Endometrium (tissue), 2 donors: ENCODE measurements at regions not wholly inside any gene's neighbourhood (a gene's known extent, or its start where the extent isn't known, plus 50 kb on each side); places are given as distances from the start of the nearest gene placed in this dataset.
"Not testable (repeated sequence)": the region's sequence is repeated elsewhere in the genome, so short reads cannot be mapped to it uniquely, and the experiment has no call there.

Experiments
- FAIRE-seq: peaks from 2 replicates; lab custom pipeline; 2012; peaks lifted over from hg19 to GRCh38; lab: Jason Lieb, UNC
- donor health status: control.
- donor health status: control.

DNA sequence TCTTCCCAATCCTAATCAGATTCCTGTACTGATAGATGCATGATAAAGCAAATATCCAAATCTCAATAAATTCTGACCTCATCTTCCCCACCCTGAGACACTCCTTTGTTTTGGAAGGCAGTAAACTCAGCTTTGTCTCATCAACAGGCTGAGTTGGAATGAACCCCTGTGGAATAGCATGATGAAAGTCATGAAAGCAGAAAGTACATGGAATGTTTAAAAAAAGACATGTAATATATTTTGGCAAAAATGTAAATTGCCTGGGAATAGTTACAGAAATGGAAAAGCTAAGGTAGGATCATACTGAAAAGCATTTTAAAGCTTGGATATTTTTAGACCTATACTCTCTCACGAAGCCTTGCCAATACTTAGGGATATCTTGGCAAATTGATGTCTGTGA lies 468.7 kb upstream of the CDH7 start:
- no peak for FAIRE-seq

DNA sequence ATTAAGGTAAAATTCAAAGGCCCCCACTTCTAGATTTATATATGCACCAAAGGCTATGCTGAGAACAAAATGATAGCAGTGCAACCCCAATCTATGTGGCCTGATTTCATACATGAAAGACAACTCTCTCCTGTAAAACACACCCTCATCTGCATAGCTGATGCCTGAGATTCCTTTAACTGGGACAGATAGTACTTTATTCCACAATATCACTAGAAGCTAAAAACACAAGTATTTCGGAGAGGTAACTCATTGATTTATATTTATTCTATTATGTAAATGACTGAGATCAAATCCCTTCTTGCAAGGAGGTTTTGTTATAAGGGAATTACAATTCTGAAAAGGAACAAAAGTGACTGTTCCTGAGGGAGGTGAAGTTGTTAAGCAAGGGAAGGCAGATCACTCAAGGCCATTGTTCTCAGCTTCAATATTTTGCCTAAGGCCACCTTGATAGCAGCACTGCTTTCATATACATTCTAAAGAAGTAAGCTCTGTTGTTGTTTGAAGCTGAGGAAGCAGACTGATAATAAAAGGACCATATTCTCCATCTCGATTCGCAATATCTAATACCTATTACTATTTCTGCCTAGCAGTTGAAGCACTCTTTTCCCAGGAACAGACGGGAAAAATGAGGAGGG lies 471.0 kb upstream of the CDH7 start:
- no peak for FAIRE-seq

DNA sequence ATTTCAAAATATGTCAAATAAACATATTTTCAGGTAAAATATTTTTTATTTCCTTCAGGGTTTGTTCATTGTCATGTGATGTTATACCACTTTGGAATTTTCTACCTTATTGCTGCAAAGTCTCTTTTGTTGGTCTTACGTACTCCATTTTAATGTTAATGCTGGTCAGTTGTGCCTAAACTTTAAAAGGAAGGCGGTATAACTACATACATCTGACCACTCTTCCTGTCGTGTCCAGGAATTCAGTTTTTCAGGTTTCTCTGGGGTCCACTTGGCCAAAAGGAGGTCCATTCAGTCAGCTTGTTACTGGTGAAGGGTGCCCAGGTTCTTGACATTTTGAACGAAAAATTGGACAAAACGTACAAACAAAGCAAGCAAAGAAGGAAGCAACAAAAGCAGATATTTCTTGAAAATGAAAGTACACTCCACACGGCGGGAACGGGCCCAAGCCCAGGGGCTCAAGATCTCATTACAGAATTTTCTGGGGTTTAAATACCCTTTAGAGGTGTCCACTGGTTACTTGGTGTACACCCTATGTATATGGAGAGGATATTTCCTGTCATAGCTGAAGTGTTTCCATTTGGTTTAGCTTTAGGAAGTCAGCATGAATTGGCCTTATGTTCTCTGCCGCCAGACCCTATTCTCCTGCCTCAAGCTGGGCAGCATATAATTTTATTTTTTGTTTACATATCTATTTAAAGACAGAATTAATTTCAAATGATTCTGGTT lies 471.7 kb upstream of the CDH7 start:
- no peak for FAIRE-seq

DNA sequence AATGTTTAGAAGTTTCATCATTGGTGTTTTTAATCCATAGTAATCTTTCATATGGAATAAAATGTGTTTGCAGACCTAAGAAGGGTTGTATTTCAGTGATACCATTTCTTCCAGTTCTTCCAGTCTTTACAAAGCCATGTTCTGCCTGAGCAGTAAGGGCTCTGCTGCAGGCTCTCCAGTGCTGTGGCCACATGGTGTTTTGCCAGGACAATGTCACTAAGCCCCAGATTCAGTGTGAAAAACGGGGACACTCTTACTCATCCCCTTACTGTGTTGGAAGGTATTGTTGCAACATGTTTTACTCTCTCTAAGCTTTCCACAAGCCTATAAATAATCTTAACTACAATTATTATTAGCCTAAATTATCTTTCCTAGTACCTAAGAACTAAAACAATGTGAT lies 481.4 kb upstream of the CDH7 start:
- no peak for FAIRE-seq

DNA sequence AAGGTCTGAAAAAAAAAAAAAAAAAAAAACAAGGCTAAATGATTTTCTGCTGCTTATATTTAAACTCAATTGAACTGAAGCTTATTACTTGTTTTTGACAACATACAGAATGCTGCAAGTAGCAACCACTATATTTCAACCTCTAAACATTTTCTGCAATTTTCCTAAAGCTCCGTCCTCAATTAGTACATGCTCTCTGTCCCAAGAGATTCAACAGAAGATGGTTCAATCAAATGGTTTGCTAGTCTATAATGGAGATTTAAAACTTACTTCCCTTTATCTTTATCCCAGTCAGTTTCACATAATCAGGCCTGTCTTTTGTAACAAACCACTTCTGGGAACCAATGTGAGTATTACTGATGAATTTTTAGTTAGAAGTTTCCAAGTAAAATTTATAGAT lies 485.1 kb upstream of the CDH7 start:
- no peak for FAIRE-seq

DNA sequence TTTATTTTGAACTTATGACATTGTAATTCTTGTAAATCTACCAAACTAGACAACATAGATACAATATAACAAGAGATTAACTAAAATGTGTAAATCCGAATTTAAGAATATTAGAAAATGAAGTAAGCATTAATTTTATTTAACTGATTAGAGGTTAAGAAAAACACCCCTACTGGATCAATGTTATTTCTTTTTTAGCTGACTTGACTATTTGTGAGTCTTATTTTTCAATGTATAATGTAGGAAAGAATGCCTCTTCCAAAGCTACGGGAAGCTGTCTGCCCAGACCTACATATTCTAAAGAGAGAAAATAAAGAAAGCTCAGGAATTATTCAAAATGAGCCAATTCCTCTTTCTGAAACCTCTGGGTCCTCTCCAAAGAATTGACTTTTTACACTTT lies 490.8 kb upstream of the CDH7 start:
- FAIRE-seq, result no peak

DNA sequence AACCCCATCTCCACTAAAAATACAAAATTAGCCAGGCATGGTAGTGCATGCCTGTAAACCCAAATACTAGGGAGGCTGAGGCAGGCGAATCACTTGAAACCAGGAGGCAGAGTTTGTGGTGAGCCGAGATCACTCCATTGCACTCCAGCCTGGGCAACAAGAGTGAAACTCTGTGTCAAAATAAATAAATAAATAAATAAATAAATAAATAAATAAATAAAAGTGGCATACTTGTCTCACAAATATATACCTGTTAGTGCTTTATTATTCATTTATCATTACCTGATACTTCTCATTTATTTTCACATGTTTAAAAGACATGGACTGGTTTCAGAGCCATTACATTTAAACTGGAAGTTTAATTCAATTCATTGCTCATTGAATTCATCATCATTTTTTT lies 491.4 kb upstream of the CDH7 start:
- FAIRE-seq, result no peak

DNA sequence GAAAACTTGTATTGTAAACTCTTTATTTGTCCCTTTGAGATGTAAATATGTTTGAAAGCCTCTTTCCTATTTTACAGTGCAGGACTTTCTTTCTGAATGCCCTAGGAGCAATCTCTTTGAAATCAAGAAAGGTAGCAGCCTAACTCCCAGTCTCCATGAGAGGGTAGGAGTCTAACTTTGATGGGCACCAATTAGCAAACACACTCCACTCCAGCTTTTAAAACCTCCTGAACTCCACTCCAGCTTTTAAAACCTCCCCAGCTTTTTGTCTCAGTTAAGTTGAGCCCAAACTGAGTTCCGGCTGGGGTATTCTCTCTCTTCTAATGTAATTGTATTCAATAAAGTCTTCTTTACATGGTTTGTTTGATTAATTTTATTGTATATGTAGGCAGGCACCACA lies 493.7 kb upstream of the CDH7 start:
- no peak for FAIRE-seq

DNA sequence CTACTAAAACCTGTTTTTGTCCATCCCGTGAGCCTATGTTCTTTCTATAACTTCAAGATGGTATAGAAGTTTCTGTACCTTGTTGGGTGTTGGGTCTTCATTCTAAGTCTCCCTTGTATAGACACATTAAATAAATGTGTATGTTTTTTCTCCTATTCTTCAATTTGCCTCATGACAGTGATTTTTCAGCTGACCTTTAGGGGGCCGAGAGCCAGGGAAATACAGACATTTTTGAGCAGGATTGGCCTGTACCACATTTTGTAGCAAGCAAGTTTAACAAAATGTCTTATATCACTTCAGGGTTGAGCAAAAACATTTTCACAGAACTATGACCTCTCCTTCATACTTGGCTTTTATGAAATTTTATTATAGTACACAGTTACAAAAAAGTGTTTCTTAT lies 495.4 kb upstream of the CDH7 start:
- FAIRE-seq, result no peak

DNA sequence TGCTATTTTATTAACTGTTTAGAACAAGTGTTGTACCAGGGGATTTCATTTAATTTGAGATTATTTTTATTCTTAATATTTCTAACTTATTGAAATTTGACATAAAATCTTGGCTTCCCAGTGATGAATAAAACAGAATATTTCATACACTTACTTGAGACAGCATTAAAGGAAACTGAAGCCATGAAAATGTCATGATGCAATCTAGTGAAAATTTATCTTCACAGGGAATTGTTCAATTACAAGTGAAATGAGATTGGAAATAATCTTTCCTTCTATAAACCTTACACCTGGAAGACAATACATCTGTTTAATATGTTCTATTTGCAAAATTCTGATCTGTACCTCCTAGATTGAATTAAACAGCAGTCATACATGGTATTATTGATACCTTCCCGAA lies 511.0 kb upstream of the CDH7 start:
- no peak for FAIRE-seq

DNA sequence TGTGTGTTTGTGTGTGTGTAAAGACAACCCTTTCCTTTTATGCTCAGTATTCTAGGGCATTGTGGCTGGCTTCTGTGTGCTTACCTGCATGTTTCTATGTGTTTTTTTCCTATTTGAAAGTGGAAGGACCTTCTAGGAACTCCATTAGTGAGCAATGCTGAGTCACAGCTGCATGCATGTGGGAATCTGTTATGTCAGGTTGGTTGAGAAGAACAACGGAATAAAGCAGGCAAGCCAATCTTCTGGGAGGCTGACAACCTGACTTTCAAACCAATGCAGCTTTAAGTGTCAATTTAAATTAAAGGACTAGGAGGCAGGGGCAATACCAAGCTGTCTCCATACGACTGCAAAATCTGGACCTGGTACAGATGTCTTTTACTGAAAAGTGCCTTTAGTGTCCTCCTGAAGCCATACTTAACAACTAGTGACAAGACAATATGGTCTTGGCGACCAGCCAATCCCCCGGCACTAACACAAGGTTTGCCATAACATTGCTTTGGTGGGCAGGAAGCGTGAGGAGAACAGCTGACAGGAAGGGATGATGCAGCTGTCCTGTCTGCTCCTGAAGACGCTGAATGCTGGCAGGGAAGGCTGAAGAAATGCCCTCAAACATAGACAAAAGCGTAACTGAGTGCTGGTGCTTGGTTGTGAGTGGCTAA lies 514.7 kb upstream of the CDH7 start:
- no peak for FAIRE-seq

DNA sequence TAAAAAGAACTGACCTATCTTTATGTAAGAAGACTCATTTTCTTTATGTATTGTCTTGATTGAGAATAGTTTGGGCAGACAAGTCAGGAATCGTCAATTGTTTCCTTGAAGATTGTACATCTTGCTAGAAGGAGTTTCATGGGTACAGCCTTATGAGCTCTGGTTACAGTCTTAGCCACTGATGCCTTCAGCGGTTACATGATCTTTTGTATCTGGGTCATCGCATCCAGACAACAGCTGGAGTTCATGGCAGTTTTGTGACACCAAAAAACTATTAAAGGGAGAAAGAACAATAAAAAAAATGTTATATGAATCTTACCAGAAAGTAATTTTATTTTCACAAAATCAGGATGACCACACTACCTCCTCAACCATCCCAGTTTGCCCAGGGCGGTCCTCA lies 520.5 kb upstream of the CDH7 start:
- FAIRE-seq, result no peak

DNA sequence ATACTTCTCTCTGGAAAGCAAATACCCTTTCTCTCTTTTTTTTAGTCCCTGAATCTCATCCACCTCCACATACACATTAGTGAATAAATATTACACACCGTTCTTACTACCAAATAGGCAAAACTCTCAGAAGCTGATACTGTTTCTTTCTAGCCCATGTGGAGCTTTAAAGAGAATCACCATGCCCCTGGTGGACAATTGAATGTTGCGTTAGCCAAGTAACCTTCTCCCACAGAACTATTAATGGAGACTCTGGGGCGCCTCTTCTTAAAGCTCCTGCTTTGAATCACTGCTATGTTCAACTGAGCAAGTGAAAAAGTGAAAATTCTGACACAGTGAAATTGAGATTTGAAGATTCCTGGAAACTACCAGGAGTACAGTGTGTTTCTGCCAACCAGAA lies 522.8 kb upstream of the CDH7 start:
- no peak for FAIRE-seq

DNA sequence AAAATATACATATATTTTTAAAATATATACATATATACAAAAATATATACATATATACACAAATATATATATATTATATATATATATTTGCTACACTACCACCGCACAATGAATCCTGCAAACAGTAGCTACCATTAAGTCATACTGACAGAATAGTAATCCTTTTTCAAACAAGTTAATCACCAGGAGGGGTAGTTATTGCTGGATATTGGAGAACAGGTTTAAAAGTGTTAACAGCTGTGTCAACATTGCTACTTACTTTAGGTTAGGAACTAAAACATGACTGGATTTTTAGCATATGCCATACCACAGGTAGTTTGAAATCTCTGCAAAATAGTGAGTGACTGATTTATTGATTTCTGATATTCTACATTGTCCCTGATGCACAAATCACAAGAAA lies 529.1 kb upstream of the CDH7 start:
- no peak for FAIRE-seq

DNA sequence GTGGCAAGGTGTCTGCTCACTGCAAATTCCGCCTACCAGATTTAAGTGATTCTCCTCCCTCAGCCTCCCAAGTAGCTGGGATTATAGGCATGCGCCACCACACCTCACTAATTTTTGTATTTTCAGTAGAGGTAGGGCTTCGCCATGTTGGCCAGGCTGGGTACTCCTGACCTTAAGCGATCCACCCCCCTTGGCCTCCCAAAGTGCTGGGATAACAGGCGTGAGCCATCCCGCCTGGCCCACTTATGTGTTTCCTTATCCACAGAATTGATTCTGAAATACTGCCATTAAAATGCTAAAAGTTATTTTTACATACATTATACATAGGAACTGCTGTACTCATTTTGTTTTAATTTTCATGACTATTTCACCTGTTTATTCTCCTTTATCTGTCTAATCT lies 529.7 kb upstream of the CDH7 start:
- no peak for FAIRE-seq

DNA sequence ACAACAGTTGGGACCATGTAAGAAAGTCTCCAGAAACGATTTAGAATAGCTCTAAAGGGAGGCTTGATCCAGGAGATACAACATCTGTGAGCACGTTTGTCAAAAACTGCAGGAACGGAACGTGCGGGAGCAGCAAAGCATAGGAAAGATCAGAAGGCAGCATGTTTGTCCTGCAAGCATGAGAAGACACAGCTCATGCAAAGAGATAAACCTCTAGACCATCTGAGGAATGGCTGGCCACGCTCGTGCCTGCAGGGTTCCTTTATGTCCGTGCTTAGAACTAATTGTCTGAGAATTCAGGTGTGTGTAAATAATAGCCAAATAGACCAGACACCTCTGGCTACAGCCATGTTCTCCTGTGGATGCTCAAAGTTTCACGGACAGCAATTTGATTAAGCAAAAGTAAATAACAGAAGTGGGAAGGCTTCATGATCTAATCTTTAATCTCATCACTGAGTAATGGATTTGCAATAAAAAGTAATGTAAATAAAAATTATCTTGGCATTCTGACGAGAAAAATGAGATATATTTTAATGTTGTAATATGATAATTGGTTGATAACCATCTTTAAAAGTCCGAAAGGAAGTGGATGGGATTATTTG lies 534.8 kb upstream of the CDH7 start:
- FAIRE-seq, result no peak

DNA sequence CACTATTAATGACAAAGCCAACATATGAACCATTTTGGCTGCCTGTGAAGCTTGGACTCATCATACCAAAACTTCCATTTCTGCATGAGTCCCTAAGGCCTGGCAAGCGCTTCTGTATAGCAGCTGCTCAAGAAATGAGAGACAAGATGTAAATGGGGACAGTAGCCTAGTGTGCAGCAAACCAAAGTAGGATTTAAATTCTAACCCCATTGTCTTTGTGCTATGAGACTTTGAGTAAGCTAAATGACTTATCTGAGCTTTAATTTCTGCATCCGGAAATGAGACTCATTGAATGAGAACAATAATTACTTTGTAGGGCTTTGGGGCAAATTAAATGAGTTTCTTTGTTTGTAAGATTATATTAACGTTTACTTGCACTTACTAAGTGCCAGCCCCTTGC lies 536.4 kb upstream of the CDH7 start:
- FAIRE-seq, result no peak

DNA sequence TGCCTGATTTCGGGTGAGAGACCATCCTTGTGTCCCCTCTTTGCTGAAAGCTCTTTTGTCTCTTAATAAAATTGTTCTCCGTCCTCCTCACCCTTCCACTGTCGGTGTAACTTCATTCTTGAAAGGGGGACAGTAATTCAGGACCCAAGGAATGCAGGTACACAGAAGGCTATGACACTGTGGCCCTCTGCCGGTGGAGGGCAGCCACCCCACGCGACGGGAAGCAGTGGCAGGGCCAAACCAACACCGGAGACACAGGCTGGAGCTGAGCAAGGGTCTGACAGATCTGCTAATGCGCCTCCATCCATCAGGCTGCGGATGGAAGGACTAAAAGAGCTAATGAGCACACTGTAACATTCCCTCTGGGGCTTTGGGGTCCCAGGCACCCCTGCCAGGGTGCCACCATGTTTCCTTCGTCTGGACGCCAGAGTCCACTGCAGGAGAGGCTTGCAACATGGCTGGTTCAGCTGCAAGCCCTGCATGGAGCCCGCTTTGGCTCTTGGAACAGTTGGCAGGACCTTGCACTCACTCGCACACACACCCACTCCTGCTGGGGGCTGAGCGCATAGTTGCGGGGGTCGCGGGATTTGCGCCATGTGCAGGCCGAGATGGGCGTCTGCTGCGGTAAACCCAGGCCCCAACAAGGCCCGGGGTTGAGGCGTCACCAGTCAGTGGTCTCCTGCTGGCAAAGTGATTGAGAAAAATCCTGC lies 544.1 kb upstream of the CDH7 start:
- FAIRE-seq, result no peak

DNA sequence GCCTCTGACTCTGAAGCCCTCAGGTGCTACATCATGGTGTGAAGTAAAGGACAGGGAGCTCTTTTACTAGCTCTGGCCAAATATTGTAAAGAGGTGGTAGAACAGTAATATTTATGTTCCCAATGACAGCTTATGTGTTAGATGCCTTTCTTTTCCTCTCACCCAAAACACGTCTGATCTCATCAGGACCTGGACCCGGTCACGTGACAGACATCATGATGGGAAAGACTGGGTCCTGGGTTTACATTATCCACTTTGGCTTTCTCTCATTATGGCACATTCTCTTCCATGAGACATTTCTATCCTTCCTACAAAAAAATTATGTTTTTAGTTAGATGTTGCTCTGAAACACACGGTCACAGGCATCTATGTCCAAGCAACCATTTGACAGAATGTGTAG lies 548.7 kb upstream of the CDH7 start:
- FAIRE-seq, result no peak

DNA sequence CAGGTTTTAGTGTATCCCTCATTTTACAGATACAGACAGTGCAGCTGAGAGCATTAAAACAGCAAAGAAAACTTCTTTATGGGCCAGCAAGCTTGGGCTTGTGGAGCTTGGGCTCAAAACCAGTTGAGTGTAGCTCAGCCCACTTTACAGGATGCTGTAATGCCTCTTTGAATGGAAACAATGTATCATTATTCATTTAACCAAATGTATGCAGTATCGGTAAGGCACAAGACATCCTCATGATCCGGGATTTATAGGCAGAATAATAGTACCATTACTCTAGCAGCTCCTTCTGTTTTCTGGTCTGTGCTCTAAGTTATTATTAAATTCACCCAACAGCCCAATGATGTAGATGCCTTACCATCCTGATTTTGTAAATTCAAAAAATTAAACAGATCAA lies 575.1 kb upstream of the CDH7 start:
- no peak for FAIRE-seq

DNA sequence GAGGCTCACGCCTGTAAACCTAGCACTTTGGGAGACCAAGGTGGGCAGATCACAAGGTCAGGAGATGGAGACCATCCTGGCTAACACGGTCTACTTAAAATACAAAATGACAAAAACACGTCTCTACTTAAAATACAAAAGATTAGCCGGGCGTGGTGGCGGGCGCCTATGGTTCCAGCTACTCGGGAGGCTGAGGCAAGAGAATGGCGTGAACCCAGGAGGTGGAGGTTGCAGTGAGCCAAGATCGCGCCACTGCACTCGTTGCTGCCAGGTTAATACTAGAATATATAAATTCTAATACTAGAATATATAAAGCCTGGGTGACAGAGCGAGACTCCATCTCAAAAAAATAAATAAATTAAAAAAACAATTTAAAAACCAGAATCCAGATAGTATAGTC lies 588.7 kb upstream of the CDH7 start:
- not testable (repeated sequence) for FAIRE-seq

DNA sequence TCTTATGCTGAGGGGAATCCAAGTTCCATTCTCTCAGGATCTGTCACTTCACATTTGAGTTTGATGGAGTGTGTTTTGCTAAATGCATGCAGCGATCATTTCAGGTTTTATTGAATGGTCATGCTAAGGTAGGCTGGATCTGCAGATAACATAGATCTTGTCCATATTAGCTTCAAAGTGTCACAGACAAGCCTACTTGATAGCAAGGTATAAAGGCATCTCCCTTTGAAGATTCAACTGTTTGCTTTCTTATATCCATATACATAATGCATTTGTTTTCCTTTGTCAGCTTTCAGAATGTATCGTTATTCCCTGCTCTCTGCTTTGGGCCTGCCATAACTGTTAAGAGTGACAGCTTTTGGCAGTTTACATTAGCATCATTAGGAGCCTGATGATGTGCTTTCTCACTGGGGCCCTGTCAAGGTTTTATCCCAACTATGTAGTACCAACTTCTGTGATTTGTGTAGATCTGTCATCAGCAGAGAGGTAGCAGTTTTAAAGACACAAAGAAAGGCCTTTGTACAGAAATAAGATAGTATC lies 604.3 kb upstream of the CDH7 start:
- FAIRE-seq, result no peak
